Gastrocnemius medialis (tissue), 4 donors: ENCODE measurements at regions not wholly inside any gene's neighbourhood (a gene's known extent, or its start where the extent isn't known, plus 50 kb on each side); places are given as distances from the start of the nearest gene placed in this dataset.

Experiments
- CTCF ChIP-seq, 5 experiments: fragments of 450-650 bp in 3 of 5; fragments of 200-600 bp in 2 of 5; sonication (generic) in 2 of 5; IDR thresholded peaks in 4 of 5; conservative IDR thresholded peaks in 1 of 5; 1 replicate in 4 of 5; 2 replicates in 1 of 5; pipeline ENCODE4 v1.5.1; 2016 to 2019; ENCODE audit warnings: antibody characterized with exemption in 5 of 5, mild to moderate bottlenecking in 3 of 5, moderate library complexity in 3 of 5
- POLR2A ChIP-seq, 2 donors: fragments of 450-650 bp; IDR thresholded peaks; one replicate each; pipeline ENCODE4 v1.6.1; 2017; ENCODE audit warnings: antibody characterized with exemption in 2 of 2, mild to moderate bottlenecking in 2 of 2, moderate library complexity in 2 of 2

DNA sequence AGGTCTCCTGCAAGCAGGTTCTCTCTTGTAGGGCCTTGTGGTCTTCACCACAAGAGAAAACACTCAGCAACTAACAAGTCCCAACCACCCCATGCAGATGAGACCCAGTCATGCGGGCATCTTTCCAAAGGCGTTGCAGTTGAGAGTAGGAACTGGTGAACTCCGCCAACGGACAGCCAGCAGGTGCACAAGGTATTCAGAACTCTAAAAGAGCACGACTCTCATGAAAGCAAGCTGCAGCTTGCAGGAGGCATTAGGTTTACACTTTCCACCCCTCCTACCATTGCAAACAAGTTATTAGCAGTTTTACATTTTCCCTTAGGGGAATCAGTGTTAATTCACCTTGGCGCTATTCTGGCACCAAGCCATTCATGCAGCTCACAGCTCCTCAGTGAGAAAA, 173.4 kb upstream of the KIT start:
- no peak for TF ChIP-seq POLR2A (IDR thresholded peaks at IDR 0.05)
- TF ChIP-seq CTCF (IDR thresholded peaks at IDR 0.05 in 4 of 5, conservative IDR thresholded peaks at IDR 0.05 in 1 of 5), result no peak
